GM18505 (cell line): ENCODE measurements at regions not wholly inside any gene's neighbourhood (a gene's known extent, or its start where the extent isn't known, plus 50 kb on each side); places are given as distances from the start of the nearest gene placed in this dataset.
"Not testable (repeated sequence)": the region's sequence is repeated elsewhere in the genome, so short reads cannot be mapped to it uniquely, and the experiment has no call there.

ENCODE experiments used
- ATAC-seq: cut with Tn5 transposase; IDR thresholded peaks from one replicate; pipeline ENCODE4 v1.9.1; 2021; ENCODE audit not compliant: unreplicated experiment
- POLR2A ChIP-seq: IDR thresholded peaks from 4 replicates; pipeline ENCODE4 v1.6.1; 2011; ENCODE audit warnings: borderline replicate concordance; ENCODE audit not compliant: insufficient read depth, insufficient read length; ENCODE audit errors: extremely low read depth

DNA sequence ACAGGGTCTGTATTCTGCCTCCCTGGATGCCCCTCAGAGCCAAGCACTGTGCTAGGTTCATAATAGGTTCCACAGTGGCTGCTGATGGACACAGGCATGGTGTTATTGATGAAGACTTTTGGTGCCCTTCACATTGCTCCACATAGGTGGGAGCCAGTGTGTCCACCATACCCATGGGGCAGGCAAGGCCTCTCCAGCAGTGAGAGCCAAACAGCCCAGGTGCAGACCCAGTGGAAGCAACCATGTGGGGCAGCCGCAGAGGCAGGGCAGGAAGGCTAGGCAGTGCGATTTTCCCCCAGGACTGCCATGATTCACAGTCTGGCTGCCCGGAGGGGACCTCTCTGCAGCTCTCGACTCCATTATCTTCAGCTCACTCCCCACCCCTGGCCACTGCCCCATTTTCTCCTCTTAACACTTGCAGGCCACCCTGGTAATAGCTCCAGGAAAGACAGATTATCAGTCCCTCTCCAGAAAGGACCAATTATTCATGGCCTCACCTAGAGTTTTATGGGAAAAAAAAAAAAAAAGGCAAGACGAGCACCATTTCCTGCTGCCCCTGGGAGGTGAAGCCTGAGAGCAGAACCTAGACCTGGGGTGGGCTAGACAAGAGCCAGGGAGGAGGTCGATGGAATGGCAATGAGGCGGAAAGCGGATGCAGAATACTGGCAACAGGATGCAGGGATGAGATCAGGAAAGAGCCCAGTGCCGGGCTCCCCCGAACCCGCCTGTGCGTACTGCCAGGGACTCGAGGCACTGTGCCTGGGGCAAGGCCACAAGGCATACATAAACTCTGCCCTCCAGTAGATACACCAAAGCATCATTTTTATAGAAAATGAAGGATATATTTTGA lies 343.0 kb upstream of the NCAM1 start:
- no peak for TF ChIP-seq POLR2A
- no peak for ATAC-seq

- no peak for ATAC-seq
- no peak for TF ChIP-seq POLR2A
Observed at GRCh38 chr11:112619106-112619505, 342.1 kb upstream of the NCAM1 start.

DNA sequence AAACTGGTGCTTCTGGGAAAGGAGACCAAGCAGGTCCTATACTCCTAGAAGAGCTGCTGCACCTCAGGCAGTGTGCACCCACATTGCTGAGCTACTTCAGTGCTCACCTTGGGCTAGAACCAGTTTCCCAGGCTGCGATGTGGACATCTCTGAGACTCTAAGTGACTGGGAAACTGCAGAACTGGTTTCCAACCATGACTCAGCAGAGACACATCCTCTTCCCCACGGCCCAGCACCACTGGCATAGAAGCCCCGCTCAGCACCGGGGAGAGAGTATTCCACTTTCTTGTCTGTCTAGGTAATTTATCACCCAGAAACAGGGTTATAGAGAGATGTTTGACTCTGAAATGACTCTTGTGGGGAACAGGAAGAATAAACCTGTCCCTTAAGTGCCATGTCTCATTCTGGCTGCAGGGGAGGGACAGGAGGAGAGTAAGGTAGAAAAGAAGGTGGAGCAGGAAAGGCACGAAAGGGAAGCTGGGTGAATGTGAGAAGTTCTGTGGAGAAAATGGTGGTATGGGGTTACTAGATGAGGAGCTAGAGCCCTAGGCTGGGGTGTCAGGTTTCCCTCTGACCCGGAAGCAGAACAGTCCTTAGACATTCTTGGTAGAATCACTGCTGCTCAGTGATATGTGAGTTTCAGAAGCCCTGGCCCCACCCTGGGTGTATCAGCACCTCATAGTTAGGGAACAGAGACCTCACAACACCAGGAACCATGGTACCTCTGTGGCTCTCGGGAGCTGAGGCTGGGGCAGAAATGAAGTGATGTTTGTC lies 340.4 kb upstream of the NCAM1 start:
- TF ChIP-seq POLR2A: no peak
- no peak for ATAC-seq

DNA sequence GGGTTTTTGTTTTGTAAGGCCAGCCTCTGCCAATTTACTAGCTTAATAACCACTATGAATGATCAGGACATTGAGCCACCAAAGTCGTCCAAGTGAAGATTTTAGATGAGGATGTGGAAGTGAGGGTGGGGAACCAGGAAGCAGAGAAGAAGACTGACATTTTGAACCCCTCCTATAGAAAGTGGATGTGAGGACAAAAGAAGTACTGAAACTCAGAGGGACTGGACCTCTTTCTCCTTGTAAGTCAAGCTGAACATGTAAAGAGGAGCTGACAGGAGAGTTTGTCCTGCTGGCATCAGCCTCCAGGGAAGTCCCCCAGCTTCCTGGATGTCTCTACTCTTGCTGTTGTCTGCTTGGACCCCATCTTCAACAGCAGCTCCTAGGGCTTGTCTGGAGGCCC lies 338.2 kb upstream of the NCAM1 start:
- TF ChIP-seq POLR2A: no peak
- ATAC-seq: no peak

DNA sequence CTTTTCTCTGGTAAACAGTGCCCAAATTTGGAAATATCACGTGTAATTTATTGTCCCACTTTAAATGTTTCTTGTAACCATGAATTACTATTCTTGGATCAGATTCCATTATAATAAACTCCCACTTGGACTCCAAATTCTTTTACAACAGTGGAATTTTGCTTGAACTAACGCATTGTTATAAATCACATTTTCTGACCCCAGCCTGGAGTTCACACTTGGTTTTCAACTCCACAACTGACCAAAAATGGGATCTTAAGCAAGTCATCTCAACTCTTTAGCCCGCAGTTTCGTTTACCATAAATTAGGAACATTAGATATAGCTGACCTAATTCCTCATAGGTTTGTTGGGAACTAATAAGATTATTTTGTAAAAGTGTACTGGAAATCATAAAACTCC lies 336.8 kb upstream of the NCAM1 start:
- ATAC-seq: no peak
- TF ChIP-seq POLR2A: no peak

GRCh38 chr11:112624971-112625370 lies 336.2 kb upstream of the NCAM1 start:
- not testable (repeated sequence) for ATAC-seq

DNA sequence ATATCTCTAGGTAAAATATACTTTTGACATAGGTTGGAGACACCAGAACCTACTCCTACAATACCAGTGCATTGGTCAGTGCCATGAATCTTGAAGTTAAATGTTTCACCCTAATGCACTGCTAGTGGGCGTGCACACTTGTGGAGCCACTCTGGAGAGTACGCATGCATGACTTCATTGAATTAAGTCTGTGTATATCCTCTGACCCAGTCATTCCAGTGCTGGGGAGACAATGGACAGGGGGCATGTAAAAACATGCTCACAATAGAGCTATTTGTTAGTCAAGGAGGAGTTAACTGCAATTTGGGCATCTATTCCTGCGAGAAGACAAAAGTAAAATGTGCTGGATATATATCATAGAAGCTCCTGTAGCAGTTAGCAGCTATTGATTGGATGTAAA lies 335.4 kb upstream of the NCAM1 start:
- no peak for TF ChIP-seq POLR2A
- no peak for ATAC-seq

DNA sequence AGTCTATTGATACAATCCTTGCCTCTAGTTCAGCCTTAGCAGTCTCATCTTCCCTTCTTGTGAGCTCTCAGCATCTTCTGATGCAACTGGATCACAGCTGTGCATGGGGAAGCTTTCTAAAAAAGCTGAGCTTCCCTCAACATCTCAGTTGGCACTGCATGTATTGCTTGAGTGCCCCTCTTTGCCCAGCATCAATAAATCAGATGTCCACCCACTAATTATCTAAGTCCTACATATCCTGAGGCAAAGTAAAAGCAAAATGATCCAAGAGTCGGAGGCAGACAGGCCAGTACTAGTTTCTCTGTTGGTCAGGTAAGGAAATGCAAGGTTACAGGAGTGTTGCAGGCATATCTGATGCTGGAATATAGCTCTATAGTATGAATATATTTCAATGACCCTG lies 334.5 kb upstream of the NCAM1 start:
- ATAC-seq: no peak
- no peak for TF ChIP-seq POLR2A

- ATAC-seq: peak; percentile 55
- peak; percentile 30 for TF ChIP-seq POLR2A
Observed at GRCh38 chr11:112627588-112628045, 333.6 kb upstream of the NCAM1 start.

- no peak for ATAC-seq
- no peak for TF ChIP-seq POLR2A
Observed at GRCh38 chr11:112628676-112629075, 332.5 kb upstream of the NCAM1 start.

GRCh38 chr11:112630496-112630895 lies 330.7 kb upstream of the NCAM1 start:
- ATAC-seq: no peak
- no peak for TF ChIP-seq POLR2A

- no peak for ATAC-seq
- no peak for TF ChIP-seq POLR2A
Observed at GRCh38 chr11:112631333-112631732, 329.9 kb upstream of the NCAM1 start.

DNA sequence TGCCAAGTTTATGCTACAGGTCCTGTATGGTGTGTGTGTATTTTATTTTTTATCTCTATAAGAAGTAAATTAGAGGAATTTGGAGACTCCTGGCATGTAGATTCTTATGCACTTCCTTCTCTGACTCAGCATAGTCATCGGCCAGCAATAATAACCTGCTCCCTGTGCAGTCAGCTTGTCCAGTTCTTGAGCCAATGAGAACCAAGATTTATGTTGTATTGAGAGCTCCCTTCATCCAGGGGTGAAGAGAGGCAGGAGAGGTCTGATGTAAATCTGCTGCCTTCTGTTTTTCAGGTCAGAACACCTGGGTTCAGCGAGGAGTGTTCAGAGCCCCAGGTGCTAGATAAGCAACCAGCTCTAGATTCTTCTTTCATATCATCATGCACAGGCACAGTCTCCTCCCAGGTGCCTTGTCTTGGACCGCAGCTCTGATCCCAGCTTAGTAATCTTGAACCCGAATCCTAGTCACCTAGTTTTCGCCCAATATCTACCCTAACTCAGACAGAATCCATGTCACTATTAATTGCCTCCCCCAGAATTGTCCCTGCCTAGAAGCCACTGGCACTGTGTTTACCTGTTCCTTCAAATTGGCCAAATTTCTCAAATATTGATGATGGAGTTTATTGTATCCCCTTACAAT lies 328.2 kb upstream of the NCAM1 start:
- no peak for ATAC-seq
- no peak for TF ChIP-seq POLR2A
